Gastroesophageal sphincter (tissue), 4 donors: ENCODE measurements at regions not wholly inside any gene's neighbourhood (a gene's known extent, or its start where the extent isn't known, plus 50 kb on each side); places are given as distances from the start of the nearest gene placed in this dataset.

Source experiments
- ATAC-seq: fragments of 150-250 bp; one replicate; pipeline ENCODE4 v1.9.1; 2016; ENCODE audit warnings: mild to moderate bottlenecking, moderate library complexity
- H3K27ac ChIP-seq, 4 donors: fragments of 200-600 bp; sonication (generic) in 3 of 4; 1 replicate in 3 of 4; 2 replicates in 1 of 4; pipeline ENCODE4 v1.5.1; 2016 to 2019
- H3K27me3 ChIP-seq: fragments of 200-600 bp; sonication (generic); one replicate; pipeline ENCODE4 v1.5.1; 2019
- H3K36me3 ChIP-seq, 2 donors: fragments of 200-600 bp; sonication (generic); one replicate each; pipeline ENCODE4 v1.5.1; 2019; ENCODE audit warnings: control low read depth in 1 of 2
- H3K4me1 ChIP-seq, 3 donors: fragments of 200-600 bp; sonication (generic); 1 replicate in 2 of 3; 2 replicates in 1 of 3; pipeline ENCODE4 v1.5.1; 2016 to 2019; ENCODE audit warnings: control low read depth in 2 of 3
- H3K4me3 ChIP-seq, 2 donors: fragments of 200-600 bp; sonication (generic); one replicate each; pipeline ENCODE4 v1.5.1; 2019; ENCODE audit warnings: mild to moderate bottlenecking in 1 of 2, moderate library complexity in 1 of 2
- H3K9me3 ChIP-seq, 3 donors: fragments of 200-600 bp; sonication (generic); one replicate each; pipeline ENCODE4 v1.5.1; 2017 to 2019; ENCODE audit warnings: control low read depth in 2 of 3
- EP300 ChIP-seq: sonication (generic); formaldehyde crosslinking; IDR thresholded peaks from one replicate; pipeline ENCODE4 v1.6.1; 2017; ENCODE audit warnings: antibody characterized with exemption, mild to moderate bottlenecking
- POLR2A ChIP-seq, 2 donors: fragments of 450-650 bp; IDR thresholded peaks; one replicate each; pipeline ENCODE4 v1.6.1; 2017; ENCODE audit warnings: antibody characterized with exemption in 2 of 2, mild to moderate bottlenecking in 2 of 2, moderate library complexity in 1 of 2
- POLR2AphosphoS5 ChIP-seq: sonication (generic); formaldehyde crosslinking; IDR thresholded peaks from one replicate; pipeline ENCODE4 v1.6.1; 2017; ENCODE audit warnings: antibody characterized with exemption
- WGBS, 2 donors: methylation state at CpG; one replicate each; pipeline ENCODE4 v1.1.5; 2018; ENCODE audit warnings: low coverage in 1 of 2; 5-methylcytosine and 5-hydroxymethylcytosine counted together
- TF ChIP-seq, protein P1 (sequence below), 4 experiments: fragments of 200-600 bp in 2 of 4; fragments of 450-650 bp in 2 of 4; sonication (generic) in 1 of 4; IDR thresholded peaks; one replicate each; pipeline ENCODE4 v1.5.1; 2017 to 2019; ENCODE audit warnings: antibody characterized with exemption in 4 of 4, mild to moderate bottlenecking in 2 of 4, moderate library complexity in 2 of 4

DNA sequence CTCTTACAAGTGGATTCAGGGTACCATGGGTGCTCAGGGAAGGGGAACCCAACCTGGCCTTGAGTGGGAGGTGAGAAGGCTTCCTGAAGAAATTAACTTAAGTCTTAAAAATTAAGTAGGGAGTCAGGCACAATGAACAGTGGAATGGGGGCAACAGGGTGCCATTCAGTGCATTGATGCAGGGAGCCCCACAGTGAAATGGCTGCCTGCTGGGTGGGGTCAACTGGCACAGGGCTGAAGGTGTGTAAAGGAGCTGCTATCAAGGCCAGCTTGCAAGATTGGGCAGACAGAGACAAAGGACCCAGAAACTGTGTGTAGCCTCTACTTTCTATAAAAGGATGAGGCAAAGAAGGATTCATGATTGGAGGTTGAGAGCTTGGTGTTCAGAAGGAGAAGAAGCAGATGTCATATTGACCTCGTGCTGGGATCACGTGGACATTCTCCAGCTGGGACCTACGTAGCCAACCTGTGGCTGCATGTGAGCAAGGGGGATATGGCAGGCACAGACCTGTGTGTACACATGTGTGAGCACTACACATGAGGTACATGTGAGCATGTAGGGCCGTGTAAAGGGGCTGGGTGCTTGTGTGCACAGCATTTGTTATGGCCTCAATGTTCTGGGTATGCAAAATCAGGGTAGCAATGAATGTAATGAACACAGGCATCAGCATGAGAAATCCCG, 209.5 kb upstream of the HAAO start:
- Histone ChIP-seq H3K4me3 (no peak overlapping the region), H3K27me3 (no peaks in the 10 kb centered on the region), H3K9me3 (no peaks in the 10 kb centered on the region), H3K27ac (no peak overlapping the region), H3K36me3 (no peaks in the 10 kb centered on the region), H3K4me1 (no peaks in the 10 kb centered on the region)
- ATAC-seq, result no peak
- 91 to 93% methylated on average over 3 to 4 of the region's 5 CpGs for WGBS, 2 donors
- TF ChIP-seq POLR2A (IDR thresholded peaks at IDR 0.05) (no peak), EP300 (no peak), POLR2AphosphoS5 (no peak)
- TF ChIP-seq, protein P1, sequence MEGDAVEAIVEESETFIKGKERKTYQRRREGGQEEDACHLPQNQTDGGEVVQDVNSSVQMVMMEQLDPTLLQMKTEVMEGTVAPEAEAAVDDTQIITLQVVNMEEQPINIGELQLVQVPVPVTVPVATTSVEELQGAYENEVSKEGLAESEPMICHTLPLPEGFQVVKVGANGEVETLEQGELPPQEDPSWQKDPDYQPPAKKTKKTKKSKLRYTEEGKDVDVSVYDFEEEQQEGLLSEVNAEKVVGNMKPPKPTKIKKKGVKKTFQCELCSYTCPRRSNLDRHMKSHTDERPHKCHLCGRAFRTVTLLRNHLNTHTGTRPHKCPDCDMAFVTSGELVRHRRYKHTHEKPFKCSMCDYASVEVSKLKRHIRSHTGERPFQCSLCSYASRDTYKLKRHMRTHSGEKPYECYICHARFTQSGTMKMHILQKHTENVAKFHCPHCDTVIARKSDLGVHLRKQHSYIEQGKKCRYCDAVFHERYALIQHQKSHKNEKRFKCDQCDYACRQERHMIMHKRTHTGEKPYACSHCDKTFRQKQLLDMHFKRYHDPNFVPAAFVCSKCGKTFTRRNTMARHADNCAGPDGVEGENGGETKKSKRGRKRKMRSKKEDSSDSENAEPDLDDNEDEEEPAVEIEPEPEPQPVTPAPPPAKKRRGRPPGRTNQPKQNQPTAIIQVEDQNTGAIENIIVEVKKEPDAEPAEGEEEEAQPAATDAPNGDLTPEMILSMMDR (IDR thresholded peaks at IDR 0.05), result no peak

DNA sequence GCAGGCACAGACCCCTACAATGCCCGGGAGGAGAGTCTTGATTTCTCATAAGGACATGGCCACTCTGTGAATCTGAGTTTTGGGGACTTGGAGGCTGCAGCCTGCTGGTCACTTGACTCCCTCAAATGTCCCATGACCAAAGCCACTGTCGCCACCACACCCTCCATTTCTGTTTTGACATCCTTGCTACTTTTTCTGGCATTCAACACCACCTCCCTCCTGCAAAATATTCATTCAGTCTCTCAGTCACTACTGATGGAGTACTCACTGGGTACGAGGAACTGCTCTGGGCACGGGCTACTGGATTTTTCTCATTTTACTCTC, 208.6 kb upstream of the HAAO start:
- no peaks in the 10 kb centered on the region for H3K27me3 ChIP-seq
- no peak overlapping the region for H3K27ac ChIP-seq
- H3K4me1 ChIP-seq, result no peaks in the 10 kb centered on the region
- no peak for ATAC-seq
- no peak overlapping the region for H3K4me3 ChIP-seq
- TF ChIP-seq, protein P1 (IDR thresholded peaks at IDR 0.05), result no peak
- TF ChIP-seq POLR2A (IDR thresholded peaks at IDR 0.05), result no peak
- TF ChIP-seq POLR2AphosphoS5, result no peak
- TF ChIP-seq EP300, result no peak
- no peaks in the 10 kb centered on the region for H3K36me3 ChIP-seq
- WGBS, 2 donors, result 85 to 94% methylated on average over 2 to 3 of the region's 4 CpGs
- H3K9me3 ChIP-seq, result peaks cover 0 to 2% (median 0%) of the 10 kb centered on the region in 3 donors

DNA sequence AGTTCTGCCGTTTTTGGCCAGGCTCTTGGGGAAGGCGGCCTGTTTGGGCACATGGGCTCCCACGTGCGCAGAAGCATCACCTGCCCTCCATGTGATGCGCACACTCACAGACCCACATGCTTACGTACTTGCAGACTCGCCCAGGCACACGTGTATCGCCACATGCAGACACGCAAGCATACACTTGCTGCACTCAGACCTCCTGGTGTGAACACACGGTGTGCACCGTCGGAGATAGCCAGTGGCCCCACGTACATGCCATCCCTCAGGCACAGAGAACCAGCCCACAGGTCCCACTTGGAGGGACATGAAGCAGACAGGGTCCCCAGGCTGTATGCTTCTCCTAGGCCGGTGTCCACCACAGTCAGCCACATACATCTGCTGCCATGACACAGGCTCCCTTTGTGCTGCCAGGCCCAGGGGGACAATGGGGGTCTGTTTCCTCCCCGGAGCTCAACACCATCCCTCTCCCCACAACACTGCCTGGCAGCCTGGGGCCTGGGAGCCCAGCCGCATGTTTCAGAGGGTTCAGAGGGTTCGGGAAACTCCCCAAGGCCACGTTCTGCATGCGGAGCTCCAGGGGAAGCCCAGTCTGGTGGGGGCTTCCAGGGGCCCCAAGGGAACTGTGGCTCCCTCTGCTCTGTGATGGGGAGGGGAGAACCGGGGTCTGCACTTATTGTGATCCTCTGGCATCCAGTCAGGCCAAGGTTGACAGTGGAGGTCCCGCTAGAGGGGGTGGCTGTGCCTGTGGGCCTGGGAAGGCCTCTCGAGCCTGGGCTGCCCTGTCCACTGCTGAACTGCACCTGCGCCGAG, 208.1 kb upstream of the HAAO start:
- Histone ChIP-seq H3K27me3 (no peaks in the 10 kb centered on the region), H3K27ac (no peak overlapping the region), H3K4me1 (no peaks in the 10 kb centered on the region), H3K4me3 (no peak overlapping the region), H3K9me3 (peaks cover 0 to 7% (median 0%) of the 10 kb centered on the region in 3 donors), H3K36me3 (no peaks in the 10 kb centered on the region)
- no peak for TF ChIP-seq POLR2A (IDR thresholded peaks at IDR 0.05)
- TF ChIP-seq, protein P1 (IDR thresholded peaks at IDR 0.05), result no peak
- TF ChIP-seq EP300, result no peak
- TF ChIP-seq POLR2AphosphoS5, result no peak
- ATAC-seq, result peak; percentile 22
- WGBS, 2 donors, result 80% methylated on average over 2 of the region's 25 CpGs; no CpG with 5 or more reads in 1 of the 2 donors

GRCh38 chr2:42999856-43000241, 207.5 kb upstream of the HAAO start:
- Histone ChIP-seq H3K27me3 (no peaks in the 10 kb centered on the region), H3K9me3 (peaks cover 0 to 7% (median 0%) of the 10 kb centered on the region in 3 donors), H3K4me1 (no peaks in the 10 kb centered on the region), H3K4me3 (no peak overlapping the region), H3K27ac (no peak overlapping the region), H3K36me3 (no peaks in the 10 kb centered on the region)
- 100% methylated on average over 1 of the region's 7 CpGs; no CpG with 5 or more reads in 1 of the 2 donors for WGBS, 2 donors
- no peak for TF ChIP-seq POLR2A (IDR thresholded peaks at IDR 0.05)
- no peak for TF ChIP-seq EP300
- TF ChIP-seq, protein P1 (IDR thresholded peaks at IDR 0.05), result no peak
- no peak for TF ChIP-seq POLR2AphosphoS5
- ATAC-seq, result no peak
